HEK293 (cell line): ENCODE measurements at regions not wholly inside any gene's neighbourhood (a gene's known extent, or its start where the extent isn't known, plus 50 kb on each side); places are given as distances from the start of the nearest gene placed in this dataset.

Source experiments
- CTCF ChIA-PET: fragments of 350-600 bp; formaldehyde crosslinking; extraction: SDS; loops from one replicate; lab custom pipeline; 2021; ENCODE audit warnings: antibody characterized with exemption; lab: Yijun Ruan, JAX
- POLR2A ChIA-PET: fragments of 300-600 bp; formaldehyde crosslinking; extraction: SDS; loops from one replicate; lab custom pipeline; 2020; ENCODE audit warnings: antibody characterized with exemption, inconsistent platforms; lab: Yijun Ruan, JAX
- H3K27ac ChIP-seq: fragments of 200-500 bp; sonication (Bioruptor generic); 2 replicates; pipeline ENCODE4 v1.5.1; 2014; ENCODE audit warnings: low read depth, low read length, control low read depth, inconsistent platforms; ENCODE audit errors: extremely low read depth
- H3K36me3 ChIP-seq, 2 experiments: fragments of 200-500 bp in 1 of 2; sonication (Bioruptor generic) in 1 of 2; 1 replicate in 1 of 2; 2 replicates in 1 of 2; pipeline ENCODE4 v1.5.1; 2014 to 2017; ENCODE audit warnings: inconsistent platforms in 2 of 2, low read length in 2 of 2; ENCODE audit not compliant: control insufficient read depth in 2 of 2, insufficient read depth in 1 of 2
- H3K4me1 ChIP-seq: fragments of 200-500 bp; sonication (Bioruptor generic); 2 replicates; pipeline ENCODE4 v1.5.1; 2014; ENCODE audit warnings: mild to moderate bottlenecking, low read length, inconsistent platforms; ENCODE audit not compliant: control insufficient read depth, insufficient read depth
- H3K4me3 ChIP-seq: 2 replicates; pipeline ENCODE4 v1.5.1; 2011; ENCODE audit warnings: low read depth, mild to moderate bottlenecking, control low read depth, low read length, moderate library complexity
- H3K9me3 ChIP-seq: fragments of 200-500 bp; sonication (Bioruptor generic); 2 replicates; pipeline ENCODE4 v1.5.1; 2014; ENCODE audit warnings: low read depth, low read length, inconsistent platforms; ENCODE audit not compliant: control insufficient read depth, insufficient read depth
- GLIS1 ChIP-seq: fragments of 450-650 bp; formaldehyde crosslinking; IDR thresholded peaks from 2 replicates; pipeline ENCODE4 v1.5.1; 2016; ENCODE audit warnings: missing biosample characterization, missing genetic modification characterization
- SP7 ChIP-seq: fragments of 450-650 bp; formaldehyde crosslinking; IDR thresholded peaks from 2 replicates; pipeline ENCODE4 v1.5.1; 2016; ENCODE audit warnings: missing biosample characterization, missing genetic modification characterization
- ZNF112 ChIP-seq: fragments of 450-650 bp; formaldehyde crosslinking; IDR thresholded peaks from 2 replicates; pipeline ENCODE4 v1.5.0; 2017; ENCODE audit warnings: missing biosample characterization, missing genetic modification characterization
- ZNF121 ChIP-seq: fragments of 450-650 bp; formaldehyde crosslinking; IDR thresholded peaks from 2 replicates; pipeline ENCODE4 v1.5.1; 2016; ENCODE audit warnings: missing biosample characterization, missing genetic modification characterization
- ZNF132 ChIP-seq: fragments of 450-650 bp; formaldehyde crosslinking; IDR thresholded peaks from 2 replicates; pipeline ENCODE4 v1.5.1; 2017; ENCODE audit warnings: missing biosample characterization, missing genetic modification characterization, borderline replicate concordance
- ZNF146 ChIP-seq: fragments of 450-650 bp; formaldehyde crosslinking; IDR thresholded peaks from 2 replicates; pipeline ENCODE4 v1.5.1; 2016; ENCODE audit warnings: missing biosample characterization, missing genetic modification characterization
- ZNF155 ChIP-seq: fragments of 450-650 bp; formaldehyde crosslinking; IDR thresholded peaks from 2 replicates; pipeline ENCODE4 v1.5.1; 2016; ENCODE audit warnings: missing biosample characterization, missing genetic modification characterization
- ZNF19 ChIP-seq: fragments of 450-650 bp; formaldehyde crosslinking; IDR thresholded peaks from 2 replicates; pipeline ENCODE4; 2016; ENCODE audit warnings: missing biosample characterization, missing genetic modification characterization, low read depth
- ZNF391 ChIP-seq: fragments of 450-650 bp; formaldehyde crosslinking; IDR thresholded peaks from 2 replicates; pipeline ENCODE4 v1.5.1; 2016; ENCODE audit warnings: low read depth, missing biosample characterization, missing genetic modification characterization, borderline replicate concordance
- ZNF548 ChIP-seq: fragments of 450-650 bp; formaldehyde crosslinking; IDR thresholded peaks from 2 replicates; pipeline ENCODE4 v1.5.1; 2016; ENCODE audit warnings: missing biosample characterization, missing genetic modification characterization
- ZNF558 ChIP-seq: fragments of 450-650 bp; formaldehyde crosslinking; IDR thresholded peaks from 2 replicates; pipeline ENCODE4 v1.5.1; 2016; ENCODE audit warnings: missing biosample characterization, missing genetic modification characterization
- ZNF623 ChIP-seq: fragments of 450-650 bp; formaldehyde crosslinking; IDR thresholded peaks from 2 replicates; pipeline ENCODE4 v1.5.1; 2016; ENCODE audit warnings: missing biosample characterization, missing genetic modification characterization
- ZNF664 ChIP-seq: fragments of 450-650 bp; formaldehyde crosslinking; IDR thresholded peaks from 2 replicates; pipeline ENCODE4 v1.5.1; 2016; ENCODE audit warnings: missing biosample characterization, missing genetic modification characterization
- ZNF677 ChIP-seq: fragments of 450-650 bp; IDR thresholded peaks from 2 replicates; pipeline ENCODE4 v1.5.0; 2018; ENCODE audit warnings: missing biosample characterization, mild to moderate bottlenecking, missing genetic modification characterization, moderate library complexity
- TF ChIP-seq, protein P1 (sequence below): fragments of 450-650 bp; formaldehyde crosslinking; IDR thresholded peaks from 2 replicates; pipeline ENCODE4 v1.5.1; 2016; ENCODE audit warnings: missing biosample characterization, missing genetic modification characterization
- TF ChIP-seq, protein P2 (sequence below): fragments of 450-650 bp; formaldehyde crosslinking; IDR thresholded peaks from 2 replicates; pipeline ENCODE4 v1.5.1; 2016; ENCODE audit warnings: missing biosample characterization, missing genetic modification characterization
- TF ChIP-seq, protein P3 (sequence below): fragments of 450-650 bp; formaldehyde crosslinking; IDR thresholded peaks from 2 replicates; pipeline ENCODE4 v1.5.1; 2016; ENCODE audit warnings: missing biosample characterization, missing genetic modification characterization
- TF ChIP-seq, protein P4 (sequence below): fragments of 450-650 bp; formaldehyde crosslinking; IDR thresholded peaks from 2 replicates; pipeline ENCODE4 v1.5.1; 2016; ENCODE audit warnings: missing biosample characterization, missing genetic modification characterization
- TF ChIP-seq, protein P5 (sequence below): fragments of 450-650 bp; formaldehyde crosslinking; IDR thresholded peaks from 2 replicates; pipeline ENCODE4 v1.5.0; 2017; ENCODE audit warnings: missing biosample characterization, missing genetic modification characterization, borderline replicate concordance
- TF ChIP-seq, protein P6 (sequence below): fragments of 450-650 bp; formaldehyde crosslinking; IDR thresholded peaks from 2 replicates; pipeline ENCODE4 v1.5.1; 2017; ENCODE audit warnings: missing biosample characterization, missing genetic modification characterization

DNA sequence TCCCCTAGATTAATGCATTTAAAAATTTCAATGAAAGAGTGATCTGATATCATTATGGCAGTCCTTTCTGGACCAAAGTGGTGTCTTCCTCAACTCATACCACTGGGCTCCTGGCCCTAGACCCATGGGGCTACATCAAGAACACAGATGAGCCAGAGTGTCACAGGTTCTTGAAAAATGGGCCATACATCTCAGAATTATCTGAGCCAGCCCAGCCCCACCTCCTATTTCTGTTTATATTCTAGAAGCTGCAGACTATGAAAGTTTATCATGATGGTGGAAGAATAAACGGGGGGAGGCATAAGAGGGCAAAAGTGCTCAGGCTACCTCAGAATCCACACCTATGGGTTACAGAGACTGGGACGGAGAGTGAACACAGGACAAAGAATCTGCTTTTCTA, 120.6 kb upstream of the TACR1 start:
- Histone ChIP-seq H3K27ac (no peak overlapping the region), H3K9me3 (no peaks in the 10 kb centered on the region), H3K4me1 (no peaks in the 10 kb centered on the region), H3K4me3 (no peak overlapping the region), H3K36me3 (no peaks in the 10 kb centered on the region)
- ChIA-PET CTCF (no interaction called here), POLR2A (no interaction called here)
- no peak for TF ChIP-seq ZNF112 (tag by site-specific recombination)
- TF ChIP-seq, protein P1, sequence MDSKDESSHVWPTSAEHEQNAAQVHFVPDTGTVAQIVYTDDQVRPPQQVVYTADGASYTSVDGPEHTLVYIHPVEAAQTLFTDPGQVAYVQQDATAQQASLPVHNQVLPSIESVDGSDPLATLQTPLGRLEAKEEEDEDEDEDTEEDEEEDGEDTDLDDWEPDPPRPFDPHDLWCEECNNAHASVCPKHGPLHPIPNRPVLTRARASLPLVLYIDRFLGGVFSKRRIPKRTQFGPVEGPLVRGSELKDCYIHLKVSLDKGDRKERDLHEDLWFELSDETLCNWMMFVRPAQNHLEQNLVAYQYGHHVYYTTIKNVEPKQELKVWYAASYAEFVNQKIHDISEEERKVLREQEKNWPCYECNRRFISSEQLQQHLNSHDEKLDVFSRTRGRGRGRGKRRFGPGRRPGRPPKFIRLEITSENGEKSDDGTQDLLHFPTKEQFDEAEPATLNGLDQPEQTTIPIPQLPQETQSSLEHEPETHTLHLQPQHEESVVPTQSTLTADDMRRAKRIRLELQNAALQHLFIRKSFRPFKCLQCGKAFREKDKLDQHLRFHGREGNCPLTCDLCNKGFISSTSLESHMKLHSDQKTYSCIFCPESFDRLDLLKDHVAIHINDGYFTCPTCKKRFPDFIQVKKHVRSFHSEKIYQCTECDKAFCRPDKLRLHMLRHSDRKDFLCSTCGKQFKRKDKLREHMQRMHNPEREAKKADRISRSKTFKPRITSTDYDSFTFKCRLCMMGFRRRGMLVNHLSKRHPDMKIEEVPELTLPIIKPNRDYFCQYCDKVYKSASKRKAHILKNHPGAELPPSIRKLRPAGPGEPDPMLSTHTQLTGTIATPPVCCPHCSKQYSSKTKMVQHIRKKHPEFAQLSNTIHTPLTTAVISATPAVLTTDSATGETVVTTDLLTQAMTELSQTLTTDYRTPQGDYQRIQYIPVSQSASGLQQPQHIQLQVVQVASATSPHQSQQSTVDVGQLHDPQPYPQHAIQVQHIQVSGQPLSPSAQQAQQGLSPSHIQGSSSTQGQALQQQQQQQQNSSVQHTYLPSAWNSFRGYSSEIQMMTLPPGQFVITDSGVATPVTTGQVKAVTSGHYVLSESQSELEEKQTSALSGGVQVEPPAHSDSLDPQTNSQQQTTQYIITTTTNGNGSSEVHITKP (tag by site-specific recombination) = no peak
- TF ChIP-seq, protein P2, sequence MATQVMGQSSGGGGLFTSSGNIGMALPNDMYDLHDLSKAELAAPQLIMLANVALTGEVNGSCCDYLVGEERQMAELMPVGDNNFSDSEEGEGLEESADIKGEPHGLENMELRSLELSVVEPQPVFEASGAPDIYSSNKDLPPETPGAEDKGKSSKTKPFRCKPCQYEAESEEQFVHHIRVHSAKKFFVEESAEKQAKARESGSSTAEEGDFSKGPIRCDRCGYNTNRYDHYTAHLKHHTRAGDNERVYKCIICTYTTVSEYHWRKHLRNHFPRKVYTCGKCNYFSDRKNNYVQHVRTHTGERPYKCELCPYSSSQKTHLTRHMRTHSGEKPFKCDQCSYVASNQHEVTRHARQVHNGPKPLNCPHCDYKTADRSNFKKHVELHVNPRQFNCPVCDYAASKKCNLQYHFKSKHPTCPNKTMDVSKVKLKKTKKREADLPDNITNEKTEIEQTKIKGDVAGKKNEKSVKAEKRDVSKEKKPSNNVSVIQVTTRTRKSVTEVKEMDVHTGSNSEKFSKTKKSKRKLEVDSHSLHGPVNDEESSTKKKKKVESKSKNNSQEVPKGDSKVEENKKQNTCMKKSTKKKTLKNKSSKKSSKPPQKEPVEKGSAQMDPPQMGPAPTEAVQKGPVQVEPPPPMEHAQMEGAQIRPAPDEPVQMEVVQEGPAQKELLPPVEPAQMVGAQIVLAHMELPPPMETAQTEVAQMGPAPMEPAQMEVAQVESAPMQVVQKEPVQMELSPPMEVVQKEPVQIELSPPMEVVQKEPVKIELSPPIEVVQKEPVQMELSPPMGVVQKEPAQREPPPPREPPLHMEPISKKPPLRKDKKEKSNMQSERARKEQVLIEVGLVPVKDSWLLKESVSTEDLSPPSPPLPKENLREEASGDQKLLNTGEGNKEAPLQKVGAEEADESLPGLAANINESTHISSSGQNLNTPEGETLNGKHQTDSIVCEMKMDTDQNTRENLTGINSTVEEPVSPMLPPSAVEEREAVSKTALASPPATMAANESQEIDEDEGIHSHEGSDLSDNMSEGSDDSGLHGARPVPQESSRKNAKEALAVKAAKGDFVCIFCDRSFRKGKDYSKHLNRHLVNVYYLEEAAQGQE = no peak
- no peak for TF ChIP-seq ZNF132 (tag by site-specific recombination)
- no peak for TF ChIP-seq ZNF558
- TF ChIP-seq ZNF121 (tag by site-specific recombination) = no peak
- no peak for TF ChIP-seq ZNF391
- TF ChIP-seq GLIS1 (tag by site-specific recombination) = no peak
- no peak for TF ChIP-seq ZNF677 (tag by site-specific recombination)
- TF ChIP-seq, protein P3, sequence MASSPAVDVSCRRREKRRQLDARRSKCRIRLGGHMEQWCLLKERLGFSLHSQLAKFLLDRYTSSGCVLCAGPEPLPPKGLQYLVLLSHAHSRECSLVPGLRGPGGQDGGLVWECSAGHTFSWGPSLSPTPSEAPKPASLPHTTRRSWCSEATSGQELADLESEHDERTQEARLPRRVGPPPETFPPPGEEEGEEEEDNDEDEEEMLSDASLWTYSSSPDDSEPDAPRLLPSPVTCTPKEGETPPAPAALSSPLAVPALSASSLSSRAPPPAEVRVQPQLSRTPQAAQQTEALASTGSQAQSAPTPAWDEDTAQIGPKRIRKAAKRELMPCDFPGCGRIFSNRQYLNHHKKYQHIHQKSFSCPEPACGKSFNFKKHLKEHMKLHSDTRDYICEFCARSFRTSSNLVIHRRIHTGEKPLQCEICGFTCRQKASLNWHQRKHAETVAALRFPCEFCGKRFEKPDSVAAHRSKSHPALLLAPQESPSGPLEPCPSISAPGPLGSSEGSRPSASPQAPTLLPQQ = no peak
- no peak for TF ChIP-seq ZNF664 (tag by site-specific recombination)
- TF ChIP-seq ZNF623 = no peak
- TF ChIP-seq, protein P4, sequence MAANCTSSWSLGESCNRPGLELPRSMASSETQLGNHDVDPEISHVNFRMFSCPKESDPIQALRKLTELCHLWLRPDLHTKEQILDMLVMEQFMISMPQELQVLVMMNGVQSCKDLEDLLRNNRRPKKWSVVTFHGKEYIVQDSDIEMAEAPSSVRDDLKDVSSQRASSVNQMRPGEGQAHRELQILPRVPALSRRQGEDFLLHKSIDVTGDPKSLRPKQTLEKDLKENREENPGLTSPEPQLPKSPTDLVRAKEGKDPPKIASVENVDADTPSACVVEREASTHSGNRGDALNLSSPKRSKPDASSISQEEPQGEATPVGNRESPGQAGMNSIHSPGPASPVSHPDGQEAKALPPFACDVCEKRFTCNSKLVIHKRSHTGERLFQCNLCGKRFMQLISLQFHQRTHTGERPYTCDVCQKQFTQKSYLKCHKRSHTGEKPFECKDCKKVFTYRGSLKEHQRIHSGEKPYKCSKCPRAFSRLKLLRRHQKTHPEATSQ (tag by site-specific recombination) = no peak
- no peak for TF ChIP-seq ZNF146
- no peak for TF ChIP-seq ZNF548 (tag by site-specific recombination)
- TF ChIP-seq, protein P5, sequence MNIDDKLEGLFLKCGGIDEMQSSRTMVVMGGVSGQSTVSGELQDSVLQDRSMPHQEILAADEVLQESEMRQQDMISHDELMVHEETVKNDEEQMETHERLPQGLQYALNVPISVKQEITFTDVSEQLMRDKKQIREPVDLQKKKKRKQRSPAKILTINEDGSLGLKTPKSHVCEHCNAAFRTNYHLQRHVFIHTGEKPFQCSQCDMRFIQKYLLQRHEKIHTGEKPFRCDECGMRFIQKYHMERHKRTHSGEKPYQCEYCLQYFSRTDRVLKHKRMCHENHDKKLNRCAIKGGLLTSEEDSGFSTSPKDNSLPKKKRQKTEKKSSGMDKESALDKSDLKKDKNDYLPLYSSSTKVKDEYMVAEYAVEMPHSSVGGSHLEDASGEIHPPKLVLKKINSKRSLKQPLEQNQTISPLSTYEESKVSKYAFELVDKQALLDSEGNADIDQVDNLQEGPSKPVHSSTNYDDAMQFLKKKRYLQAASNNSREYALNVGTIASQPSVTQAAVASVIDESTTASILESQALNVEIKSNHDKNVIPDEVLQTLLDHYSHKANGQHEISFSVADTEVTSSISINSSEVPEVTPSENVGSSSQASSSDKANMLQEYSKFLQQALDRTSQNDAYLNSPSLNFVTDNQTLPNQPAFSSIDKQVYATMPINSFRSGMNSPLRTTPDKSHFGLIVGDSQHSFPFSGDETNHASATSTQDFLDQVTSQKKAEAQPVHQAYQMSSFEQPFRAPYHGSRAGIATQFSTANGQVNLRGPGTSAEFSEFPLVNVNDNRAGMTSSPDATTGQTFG (tag by site-specific recombination) = no peak
- TF ChIP-seq ZNF155 = no peak
- no peak for TF ChIP-seq ZNF19 (tag by site-specific recombination)
- TF ChIP-seq SP7 (tag by site-specific recombination) = no peak
- TF ChIP-seq, protein P6, sequence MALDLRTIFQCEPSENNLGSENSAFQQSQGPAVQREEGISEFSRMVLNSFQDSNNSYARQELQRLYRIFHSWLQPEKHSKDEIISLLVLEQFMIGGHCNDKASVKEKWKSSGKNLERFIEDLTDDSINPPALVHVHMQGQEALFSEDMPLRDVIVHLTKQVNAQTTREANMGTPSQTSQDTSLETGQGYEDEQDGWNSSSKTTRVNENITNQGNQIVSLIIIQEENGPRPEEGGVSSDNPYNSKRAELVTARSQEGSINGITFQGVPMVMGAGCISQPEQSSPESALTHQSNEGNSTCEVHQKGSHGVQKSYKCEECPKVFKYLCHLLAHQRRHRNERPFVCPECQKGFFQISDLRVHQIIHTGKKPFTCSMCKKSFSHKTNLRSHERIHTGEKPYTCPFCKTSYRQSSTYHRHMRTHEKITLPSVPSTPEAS (tag by site-specific recombination) = no peak
